ENCODE measurements at regions not wholly inside any gene's neighbourhood (a gene's known extent, or its start where the extent isn't known, plus 50 kb on each side); places are given as distances from the start of the nearest gene placed in this dataset.

DNA sequence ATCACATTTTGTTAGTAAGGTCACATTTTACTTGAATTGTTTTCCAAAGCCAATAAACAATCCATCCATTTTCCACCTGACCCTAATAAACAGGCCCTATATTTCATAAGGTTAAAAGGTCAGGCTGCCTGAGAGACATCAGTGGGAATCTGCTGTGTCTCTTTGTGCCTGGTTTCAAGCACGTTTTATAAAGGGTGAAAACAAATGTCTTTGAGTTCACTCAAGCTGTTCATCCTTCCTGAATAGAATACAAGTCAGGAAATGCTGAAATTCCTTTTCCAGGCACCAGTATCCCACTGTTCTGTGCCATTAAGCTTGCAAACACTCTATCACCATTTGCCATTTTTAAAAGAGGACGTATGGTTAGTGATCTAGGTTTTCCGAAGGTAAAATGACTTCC is 67.5 kb upstream of the SPATA13 start:
- TF ChIP-seq RFX5 (IDR thresholded peaks at IDR 0.05), result no peak
- TF ChIP-seq, protein P1, sequence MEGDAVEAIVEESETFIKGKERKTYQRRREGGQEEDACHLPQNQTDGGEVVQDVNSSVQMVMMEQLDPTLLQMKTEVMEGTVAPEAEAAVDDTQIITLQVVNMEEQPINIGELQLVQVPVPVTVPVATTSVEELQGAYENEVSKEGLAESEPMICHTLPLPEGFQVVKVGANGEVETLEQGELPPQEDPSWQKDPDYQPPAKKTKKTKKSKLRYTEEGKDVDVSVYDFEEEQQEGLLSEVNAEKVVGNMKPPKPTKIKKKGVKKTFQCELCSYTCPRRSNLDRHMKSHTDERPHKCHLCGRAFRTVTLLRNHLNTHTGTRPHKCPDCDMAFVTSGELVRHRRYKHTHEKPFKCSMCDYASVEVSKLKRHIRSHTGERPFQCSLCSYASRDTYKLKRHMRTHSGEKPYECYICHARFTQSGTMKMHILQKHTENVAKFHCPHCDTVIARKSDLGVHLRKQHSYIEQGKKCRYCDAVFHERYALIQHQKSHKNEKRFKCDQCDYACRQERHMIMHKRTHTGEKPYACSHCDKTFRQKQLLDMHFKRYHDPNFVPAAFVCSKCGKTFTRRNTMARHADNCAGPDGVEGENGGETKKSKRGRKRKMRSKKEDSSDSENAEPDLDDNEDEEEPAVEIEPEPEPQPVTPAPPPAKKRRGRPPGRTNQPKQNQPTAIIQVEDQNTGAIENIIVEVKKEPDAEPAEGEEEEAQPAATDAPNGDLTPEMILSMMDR (IDR thresholded peaks at IDR 0.05), result no peak
- TF ChIP-seq, protein P2, sequence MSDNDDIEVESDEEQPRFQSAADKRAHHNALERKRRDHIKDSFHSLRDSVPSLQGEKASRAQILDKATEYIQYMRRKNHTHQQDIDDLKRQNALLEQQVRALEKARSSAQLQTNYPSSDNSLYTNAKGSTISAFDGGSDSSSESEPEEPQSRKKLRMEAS (IDR thresholded peaks at IDR 0.05), result no peak
